ENCODE measurements at regions not wholly inside any gene's neighbourhood (a gene's known extent, or its start where the extent isn't known, plus 50 kb on each side); places are given as distances from the start of the nearest gene placed in this dataset.

DNA sequence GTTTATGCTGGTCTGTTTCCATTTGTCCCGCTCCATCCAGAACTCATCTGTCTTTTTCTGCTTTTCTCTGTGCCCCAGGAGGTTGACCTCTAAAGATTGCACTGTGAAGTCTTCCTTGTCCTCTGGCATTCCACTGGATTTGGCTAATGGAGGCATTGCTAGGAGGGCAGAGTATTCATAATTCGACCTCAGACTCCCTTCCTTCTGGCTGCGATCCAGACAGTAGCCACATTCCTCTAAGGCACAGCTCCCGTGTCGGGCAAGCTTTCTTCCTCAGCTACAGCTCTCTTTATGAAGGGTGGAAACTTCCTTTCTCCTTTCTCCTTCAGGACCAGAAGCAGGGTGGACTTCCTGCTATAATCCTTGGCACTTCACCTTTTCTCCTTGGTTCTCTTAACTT lies 175.9 kb downstream of the BAMBI start:
- no peak for TF ChIP-seq EZH2 (optimal IDR thresholded peaks at IDR 0.05; ENCODE audit: low read depth, low read length)
- TF ChIP-seq CTCF (IDR thresholded peaks at IDR 0.05; ENCODE audit: low read length), result no peak
- no peak for TF ChIP-seq EZH2phosphoT487 (IDR thresholded peaks at IDR 0.05; ENCODE audit: low read length)
